Adipocyte (in vitro differentiated cells): ENCODE measurements at regions not wholly inside any gene's neighbourhood (a gene's known extent, or its start where the extent isn't known, plus 50 kb on each side); places are given as distances from the start of the nearest gene placed in this dataset.

ENCODE experiments used
- DNase-seq: peaks from one replicate; pipeline ENCODE4 v3.0.0-alpha.2; 2015; ENCODE audit warnings: low read depth
- H3K27me3 ChIP-seq: replicated peaks from 2 replicates; pipeline ENCODE4 v1.7.0; 2013; ENCODE audit warnings: mild to moderate bottlenecking, low read length, moderate library complexity; ENCODE audit not compliant: control insufficient read depth, insufficient read depth
- H3K36me3 ChIP-seq: 2 replicates; pipeline ENCODE4 v1.7.0; 2013; ENCODE audit warnings: low read length, mild to moderate bottlenecking, moderate library complexity; ENCODE audit not compliant: control insufficient read depth, insufficient read depth, severe bottlenecking
- H3K4me1 ChIP-seq: 2 replicates; pipeline ENCODE4 v1.7.0; 2013; ENCODE audit warnings: mild to moderate bottlenecking, low read length, moderate library complexity; ENCODE audit not compliant: control insufficient read depth, insufficient read depth
- H3K4me3 ChIP-seq: 2 replicates; pipeline ENCODE4 v1.7.0; 2013; ENCODE audit warnings: mild to moderate bottlenecking, low read length, moderate library complexity
- H3K9ac ChIP-seq: 2 replicates; pipeline ENCODE4 v1.7.0; 2013; ENCODE audit warnings: mild to moderate bottlenecking, low read length, moderate library complexity
- H3K9me3 ChIP-seq: 2 replicates; pipeline ENCODE4 v1.7.0; 2013; ENCODE audit warnings: mild to moderate bottlenecking, low read length, moderate library complexity; ENCODE audit not compliant: control insufficient read depth

DNA sequence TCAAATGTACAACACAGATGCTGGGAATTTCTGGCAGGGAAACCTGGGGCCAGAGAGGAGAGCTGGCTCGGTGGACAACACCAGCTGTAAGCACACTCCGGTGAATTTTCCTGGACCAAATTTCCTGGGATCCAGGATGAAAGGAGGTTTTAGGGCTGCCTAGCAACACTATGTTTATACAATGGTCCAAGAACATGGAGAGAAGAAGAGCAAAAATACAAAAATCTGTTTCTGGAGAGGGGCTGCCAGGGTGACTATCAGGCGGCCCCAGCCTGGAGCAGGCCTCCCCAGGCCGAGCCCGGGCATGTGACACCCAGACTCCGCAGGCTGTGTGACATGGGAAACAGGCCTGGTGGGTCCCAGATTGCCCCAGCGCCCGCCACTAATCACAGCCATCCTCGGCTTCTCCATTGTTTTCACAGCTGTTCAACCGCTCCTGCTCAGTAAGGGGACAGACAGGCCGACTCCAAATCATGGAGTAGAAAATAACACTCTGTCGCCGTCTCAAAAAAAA, 336.0 kb upstream of the NFIA start:
- Histone ChIP-seq H3K4me3 (no peak overlapping the region), H3K9me3 (no peaks in the 10 kb centered on the region), H3K27me3 (no peaks in the 10 kb centered on the region), H3K9ac (no peak overlapping the region), H3K36me3 (no peaks in the 10 kb centered on the region), H3K4me1 (no peaks in the 10 kb centered on the region)
- no peak for DNase-seq

DNA sequence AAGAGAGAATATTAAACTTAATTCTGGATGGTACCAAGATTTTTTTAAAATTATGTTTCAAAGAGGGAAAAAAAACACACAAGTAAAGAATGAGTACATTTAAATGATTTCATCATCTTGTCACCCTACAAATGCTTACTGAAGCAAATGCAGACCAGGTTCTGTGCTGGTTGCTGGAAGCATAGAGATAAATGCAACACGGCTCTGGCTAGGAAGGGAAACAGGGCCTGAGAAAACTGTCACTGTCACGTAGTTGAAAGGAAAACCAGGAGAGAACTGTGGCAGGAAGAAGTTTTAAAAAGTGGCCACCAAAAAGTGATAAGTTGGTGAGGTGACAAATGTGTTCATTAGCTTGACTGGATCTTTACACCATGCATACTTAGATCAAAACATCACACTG, 336.9 kb upstream of the NFIA start:
- Histone ChIP-seq H3K4me3 (no peak overlapping the region), H3K4me1 (no peaks in the 10 kb centered on the region), H3K36me3 (no peaks in the 10 kb centered on the region), H3K9me3 (no peaks in the 10 kb centered on the region), H3K9ac (no peak overlapping the region), H3K27me3 (no peaks in the 10 kb centered on the region)
- no peak for DNase-seq

DNA sequence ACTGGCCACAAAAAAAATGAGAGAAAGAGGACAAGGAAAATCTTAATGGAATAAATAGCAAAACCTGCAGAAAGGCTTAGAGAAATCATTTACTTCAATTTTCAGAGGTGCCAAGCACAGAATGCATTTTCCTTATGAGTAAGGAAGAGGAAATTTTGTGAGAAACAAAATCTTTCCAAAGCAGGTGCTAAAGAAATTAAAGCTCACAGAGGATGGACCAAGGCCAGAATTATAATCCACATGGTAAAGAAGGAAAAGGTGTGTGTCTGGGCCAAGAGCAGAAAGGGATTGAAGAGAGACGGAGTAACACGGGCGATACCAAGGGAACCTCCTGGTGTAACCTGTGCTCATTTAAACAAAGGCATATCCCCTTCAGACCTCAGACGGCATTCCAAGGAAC, 340.0 kb upstream of the NFIA start:
- H3K9ac ChIP-seq: no peak overlapping the region
- H3K4me3 ChIP-seq: no peak overlapping the region
- no peaks in the 10 kb centered on the region for H3K36me3 ChIP-seq
- H3K9me3 ChIP-seq: no peaks in the 10 kb centered on the region
- no peak for DNase-seq
- H3K4me1 ChIP-seq: no peaks in the 10 kb centered on the region
- no peaks in the 10 kb centered on the region for H3K27me3 ChIP-seq

DNA sequence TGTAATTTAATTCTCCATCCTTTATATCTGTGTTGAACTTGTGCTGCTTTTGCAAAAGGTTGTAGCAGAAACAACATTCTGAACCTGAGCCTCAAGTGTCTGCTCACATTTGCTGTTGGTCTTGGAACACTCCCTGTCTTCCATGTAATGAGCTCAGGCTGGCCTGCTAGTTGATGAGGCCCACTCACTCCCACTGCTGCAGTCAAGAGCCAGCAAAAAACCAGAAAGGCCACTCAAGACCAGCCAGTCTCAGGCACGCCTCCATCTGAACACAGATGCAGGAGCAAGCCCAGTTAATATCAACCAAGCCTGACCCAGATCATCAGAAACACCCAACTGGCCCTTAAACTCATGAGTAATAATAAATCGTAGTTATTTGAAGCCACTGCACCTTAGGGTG, 342.2 kb upstream of the NFIA start:
- Histone ChIP-seq H3K4me3 (no peak overlapping the region), H3K27me3 (no peaks in the 10 kb centered on the region), H3K4me1 (no peaks in the 10 kb centered on the region), H3K9ac (no peak overlapping the region), H3K36me3 (no peaks in the 10 kb centered on the region), H3K9me3 (no peaks in the 10 kb centered on the region)
- no peak for DNase-seq

DNA sequence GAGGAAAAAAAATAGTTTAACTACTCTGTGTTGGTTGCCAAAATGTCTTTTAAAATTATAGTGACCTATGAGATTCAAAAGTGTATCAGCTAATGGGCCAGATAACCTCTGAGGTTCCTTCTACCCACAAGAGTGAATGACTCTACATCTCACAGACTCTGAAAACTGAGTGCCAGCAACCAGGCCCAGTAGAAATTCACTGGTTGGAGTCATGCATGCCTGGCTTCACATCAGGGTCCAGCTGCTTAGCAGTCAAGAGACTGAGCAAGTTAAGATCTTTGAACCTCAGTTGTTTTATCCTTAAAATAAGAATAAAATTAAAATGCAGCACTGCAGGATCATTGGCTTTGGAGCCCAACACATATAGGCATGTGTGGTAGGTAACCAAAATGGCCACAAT, 342.6 kb upstream of the NFIA start:
- no peaks in the 10 kb centered on the region for H3K9me3 ChIP-seq
- no peak overlapping the region for H3K9ac ChIP-seq
- no peak overlapping the region for H3K4me3 ChIP-seq
- no peaks in the 10 kb centered on the region for H3K4me1 ChIP-seq
- H3K36me3 ChIP-seq: no peaks in the 10 kb centered on the region
- no peak for DNase-seq
- H3K27me3 ChIP-seq: no peaks in the 10 kb centered on the region

DNA sequence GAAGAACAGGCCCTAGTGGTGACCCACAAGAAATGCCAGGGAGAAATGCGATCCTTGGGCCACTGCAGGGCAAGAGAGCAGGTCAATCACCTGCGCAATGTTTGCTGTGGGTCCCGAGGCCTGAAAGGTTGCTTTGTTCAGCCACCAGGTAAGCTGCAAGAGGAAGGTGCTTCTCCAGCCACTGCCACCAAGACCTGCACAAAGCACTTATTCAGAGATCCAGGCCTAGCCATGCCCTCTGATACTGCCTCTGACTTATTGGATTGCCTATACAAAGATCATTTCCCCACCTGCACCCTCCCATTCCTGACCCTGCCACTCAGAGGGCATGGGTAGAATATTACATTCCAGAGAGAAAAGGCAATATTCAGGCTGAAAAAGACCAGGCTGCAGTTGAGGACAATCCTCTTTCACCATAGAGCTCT, 349.4 kb upstream of the NFIA start:
- Histone ChIP-seq H3K9me3 (no peaks in the 10 kb centered on the region), H3K36me3 (no peaks in the 10 kb centered on the region), H3K9ac (no peak overlapping the region), H3K4me1 (no peaks in the 10 kb centered on the region), H3K4me3 (no peak overlapping the region), H3K27me3 (no peaks in the 10 kb centered on the region)
- no peak for DNase-seq

DNA sequence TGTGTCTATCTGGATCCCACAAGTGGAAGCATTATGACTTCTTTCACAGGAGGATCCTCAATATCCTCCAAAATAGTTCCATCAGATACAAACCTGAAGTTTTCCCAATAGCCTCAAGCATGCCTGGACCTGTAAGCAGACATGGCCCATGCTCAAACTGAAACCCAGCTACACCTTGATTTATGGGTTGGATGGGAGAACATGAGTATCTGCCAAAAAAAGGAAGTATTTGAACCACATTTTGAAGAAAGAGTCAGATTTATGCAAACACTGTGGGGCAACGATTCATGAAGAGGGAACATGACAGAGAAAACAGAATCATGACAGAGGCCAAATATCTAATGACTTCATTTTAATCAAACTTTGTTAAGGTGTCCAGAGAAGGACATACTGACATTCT, 351.0 kb upstream of the NFIA start:
- Histone ChIP-seq H3K4me1 (no peaks in the 10 kb centered on the region), H3K27me3 (no peaks in the 10 kb centered on the region), H3K4me3 (no peak overlapping the region), H3K9ac (no peak overlapping the region), H3K9me3 (no peaks in the 10 kb centered on the region), H3K36me3 (no peaks in the 10 kb centered on the region)
- DNase-seq: no peak

DNA sequence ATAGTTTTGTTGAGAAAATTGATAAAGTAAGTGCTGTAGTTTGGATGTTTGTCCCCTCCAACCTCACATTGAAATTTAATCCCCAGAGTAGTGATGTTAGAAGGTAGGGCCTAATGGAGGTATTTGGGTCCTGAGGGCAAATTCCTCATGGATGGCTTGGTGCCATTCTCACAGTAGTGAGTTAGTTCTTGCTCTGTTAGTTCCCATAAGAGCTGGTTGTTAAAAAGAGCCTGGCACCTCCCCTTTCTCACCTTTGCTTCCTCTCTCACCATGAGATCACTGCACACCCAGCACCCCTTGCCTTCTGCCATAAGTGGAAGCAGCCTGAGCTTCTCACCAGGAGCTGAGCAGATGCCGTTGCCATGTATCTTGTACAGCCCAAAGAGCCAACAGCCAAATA, 354.8 kb upstream of the NFIA start:
- DNase-seq: peak; percentile 10
- H3K9me3 ChIP-seq: no peaks in the 10 kb centered on the region
- no peaks in the 10 kb centered on the region for H3K4me1 ChIP-seq
- H3K9ac ChIP-seq: no peak overlapping the region
- no peaks in the 10 kb centered on the region for H3K36me3 ChIP-seq
- H3K27me3 ChIP-seq: no peaks in the 10 kb centered on the region
- no peak overlapping the region for H3K4me3 ChIP-seq

DNA sequence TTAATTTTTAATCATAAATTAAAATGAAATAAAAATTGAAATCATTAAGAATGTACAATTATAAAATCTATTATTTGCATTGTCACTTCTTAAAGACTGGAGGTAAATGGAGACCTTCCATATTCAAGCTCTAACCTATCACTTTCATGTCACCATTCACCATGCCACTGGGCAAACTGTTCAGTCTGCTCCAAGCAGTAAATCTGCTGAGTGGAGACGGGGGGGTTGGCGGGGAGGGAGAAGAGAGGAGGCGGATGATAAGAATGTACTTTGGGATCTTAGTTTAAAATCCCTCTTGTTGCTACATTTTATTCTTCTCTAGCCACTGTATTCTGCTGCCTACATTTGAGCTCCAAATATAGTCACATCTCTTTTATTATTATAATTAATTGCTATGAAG, 365.9 kb upstream of the NFIA start:
- H3K4me1 ChIP-seq: no peaks in the 10 kb centered on the region
- no peaks in the 10 kb centered on the region for H3K36me3 ChIP-seq
- H3K27me3 ChIP-seq: no peaks in the 10 kb centered on the region
- no peak for DNase-seq
- H3K4me3 ChIP-seq: no peak overlapping the region
- no peak overlapping the region for H3K9ac ChIP-seq
- H3K9me3 ChIP-seq: no peaks in the 10 kb centered on the region

DNA sequence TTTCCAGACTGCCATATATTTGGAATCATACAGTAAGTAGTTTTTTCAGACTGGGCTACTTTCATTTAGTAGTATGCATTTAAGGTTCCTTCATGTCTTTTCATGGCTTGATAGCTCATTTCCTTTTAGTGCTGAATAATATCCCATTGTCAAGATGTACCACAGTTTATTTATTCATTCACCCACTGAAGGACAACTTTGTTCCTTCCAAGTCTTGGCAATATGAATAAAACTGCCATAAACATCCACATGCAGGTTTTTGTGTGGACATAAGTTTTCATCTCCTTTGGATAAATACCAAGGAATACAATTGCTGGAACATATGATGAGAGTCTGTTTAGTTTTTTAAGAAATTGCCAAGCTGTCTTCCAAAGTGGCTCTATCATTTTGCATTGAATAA, 366.4 kb upstream of the NFIA start:
- H3K9me3 ChIP-seq: peaks cover 3% of the 10 kb centered on the region
- H3K4me3 ChIP-seq: no peak overlapping the region
- DNase-seq: no peak

DNA sequence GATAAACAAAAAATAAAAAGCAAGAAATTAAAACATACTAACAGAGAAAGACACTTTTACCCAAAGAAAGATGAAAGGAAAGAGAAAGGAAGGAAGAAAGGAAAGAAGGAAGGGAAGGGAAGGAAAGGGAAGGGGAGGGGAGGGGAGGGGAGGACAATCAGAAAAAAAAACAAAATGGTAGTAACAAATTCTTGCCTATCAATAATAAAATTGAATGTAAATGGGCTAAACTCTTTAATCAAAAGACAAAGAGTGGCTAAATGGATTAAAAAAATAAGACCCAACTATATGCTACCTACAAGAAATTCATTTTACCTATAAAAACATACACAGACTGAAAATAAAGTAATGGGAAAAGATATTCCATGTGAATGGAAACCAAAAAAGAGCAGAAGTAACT, 372.9 kb upstream of the NFIA start:
- Histone ChIP-seq H3K9me3 (peaks cover 14% of the 10 kb centered on the region), H3K27me3 (no peaks in the 10 kb centered on the region), H3K9ac (no peak overlapping the region), H3K4me1 (no peaks in the 10 kb centered on the region), H3K36me3 (no peaks in the 10 kb centered on the region), H3K4me3 (no peak overlapping the region)
- no peak for DNase-seq

More for the DNA sequence above, 366.4 kb upstream of the NFIA start:
- H3K36me3 ChIP-seq: no peaks in the 10 kb centered on the region
- no peaks in the 10 kb centered on the region for H3K4me1 ChIP-seq
- H3K9ac ChIP-seq: no peak overlapping the region
- H3K27me3 ChIP-seq: no peaks in the 10 kb centered on the region

DNA sequence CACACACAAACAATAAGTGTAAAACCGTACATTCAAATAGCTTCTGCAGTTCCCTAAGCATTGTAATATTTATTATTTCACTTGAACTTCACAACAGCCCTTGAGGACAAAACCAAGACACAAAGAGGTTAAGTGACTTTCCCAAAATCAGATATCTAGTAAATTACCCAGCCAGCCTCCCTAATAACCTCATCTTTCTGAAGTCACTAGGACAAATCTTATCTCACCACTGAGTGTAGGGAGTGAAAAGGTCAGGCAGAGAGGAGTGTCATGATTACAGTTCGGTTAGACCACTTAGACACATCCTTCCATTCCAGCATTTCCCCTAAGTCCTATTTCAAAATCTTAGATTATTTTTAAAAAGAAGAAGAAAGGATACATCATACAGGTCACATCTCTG, 377.3 kb upstream of the NFIA start:
- no peaks in the 10 kb centered on the region for H3K36me3 ChIP-seq
- no peaks in the 10 kb centered on the region for H3K4me1 ChIP-seq
- no peak overlapping the region for H3K9ac ChIP-seq
- H3K9me3 ChIP-seq: peaks cover 8% of the 10 kb centered on the region
- H3K27me3 ChIP-seq: no peaks in the 10 kb centered on the region
- H3K4me3 ChIP-seq: no peak overlapping the region
- no peak for DNase-seq
